HepG2 (cell line): ENCODE measurements at regions not wholly inside any gene's neighbourhood (a gene's known extent, or its start where the extent isn't known, plus 50 kb on each side); places are given as distances from the start of the nearest gene placed in this dataset.

Experiments
- CBX5 ChIP-seq: sonication (generic); formaldehyde crosslinking; IDR thresholded peaks from 2 replicates; pipeline ENCODE4 v1.4.0; 2020; ENCODE audit warnings: missing genetic modification reagents, borderline replicate concordance
- CHD2 ChIP-seq: IDR thresholded peaks from 2 replicates; pipeline ENCODE4 v1.6.1; 2011; ENCODE audit warnings: low read depth, low read length, improper control_type of control experiment
- EZH2 ChIP-seq: conservative IDR thresholded peaks from 2 replicates; pipeline ENCODE4 v1.6.1; 2012; ENCODE audit warnings: mild to moderate bottlenecking, low read depth, low read length, moderate library complexity
- FOXP1 ChIP-seq, 2 experiments: fragments of 450-650 bp in 1 of 2; IDR thresholded peaks; 2 replicates each; pipeline ENCODE4 v1.6.1; 2017 to 2018; ENCODE audit warnings: antibody characterized with exemption in 1 of 2
- MED1 ChIP-seq: sonication (generic); formaldehyde crosslinking; IDR thresholded peaks from 2 replicates; pipeline ENCODE4 v1.4.0; 2020; ENCODE audit warnings: missing genetic modification reagents
- NR1H2 ChIP-seq: sonication (generic); formaldehyde crosslinking; IDR thresholded peaks from 2 replicates; pipeline ENCODE4 v1.8.1; 2022; ENCODE audit warnings: low read depth, missing genetic modification reagents, borderline replicate concordance

GRCh38 chr10:47198221-47198620 is 101.8 kb upstream of the GDF10 start:
- TF ChIP-seq FOXP1 (IDR thresholded peaks at IDR 0.05) (no peak), FOXP1 (CRISPR knock-in tag; IDR thresholded peaks at IDR 0.05) (no peak), MED1 (CRISPR knock-in tag) (no peak), NR1H2 (CRISPR knock-in tag) (no peak), EZH2 (no peak), CHD2 (no peak), CBX5 (CRISPR knock-in tag) (no peak)
